DMS 273 treated with DMSO at 0.1 percent for 48 hours (cell line): ENCODE measurements at regions not wholly inside any gene's neighbourhood (a gene's known extent, or its start where the extent isn't known, plus 50 kb on each side); places are given as distances from the start of the nearest gene placed in this dataset.
"Not testable (repeated sequence)": the region's sequence is repeated elsewhere in the genome, so short reads cannot be mapped to it uniquely, and the experiment has no call there.

ENCODE experiments used
- DNase-seq: peaks from one replicate; lab custom pipeline; 2025; lab: John Stamatoyannopoulos, UW

- no peak for DNase-seq
These were observed 318.1 kb upstream of the IGF1R start for GRCh38 chr15:98330258-98330657.

DNA sequence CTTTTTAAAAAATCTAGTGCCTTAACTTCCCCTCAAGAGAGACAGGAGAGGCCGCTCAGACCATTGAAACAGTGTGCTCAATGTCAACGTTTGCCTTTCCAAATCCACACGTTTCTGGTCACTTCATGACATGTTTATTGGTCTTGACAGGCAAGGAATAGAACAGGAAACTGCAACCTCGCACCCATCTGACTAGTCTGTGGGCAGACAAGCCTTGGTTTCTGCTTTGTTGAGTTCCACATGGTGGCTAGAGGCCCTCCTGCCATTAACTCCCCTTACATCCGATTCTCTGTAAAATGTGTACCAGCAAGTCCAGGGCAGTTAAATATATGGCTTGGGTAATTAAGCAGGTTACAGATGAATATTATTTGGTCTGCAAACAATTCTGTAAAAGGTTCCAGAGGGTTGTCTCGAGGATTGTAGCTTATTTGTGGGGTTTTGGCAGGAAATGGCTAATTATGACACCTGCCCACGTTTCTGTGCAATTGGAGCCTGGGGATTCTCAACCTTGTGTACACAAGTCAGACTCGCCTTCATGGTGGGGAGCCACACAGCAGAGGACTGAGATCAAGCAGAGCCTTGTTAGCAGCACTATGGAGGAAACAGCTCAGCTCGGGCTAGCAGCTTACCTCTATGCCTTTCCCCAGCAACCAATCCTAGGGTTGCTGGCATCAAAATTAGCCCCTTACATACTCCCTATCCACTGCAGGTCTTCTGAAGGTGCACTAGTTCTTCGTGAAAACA, 317.5 kb upstream of the IGF1R start:
- DNase-seq = no peak

DNA sequence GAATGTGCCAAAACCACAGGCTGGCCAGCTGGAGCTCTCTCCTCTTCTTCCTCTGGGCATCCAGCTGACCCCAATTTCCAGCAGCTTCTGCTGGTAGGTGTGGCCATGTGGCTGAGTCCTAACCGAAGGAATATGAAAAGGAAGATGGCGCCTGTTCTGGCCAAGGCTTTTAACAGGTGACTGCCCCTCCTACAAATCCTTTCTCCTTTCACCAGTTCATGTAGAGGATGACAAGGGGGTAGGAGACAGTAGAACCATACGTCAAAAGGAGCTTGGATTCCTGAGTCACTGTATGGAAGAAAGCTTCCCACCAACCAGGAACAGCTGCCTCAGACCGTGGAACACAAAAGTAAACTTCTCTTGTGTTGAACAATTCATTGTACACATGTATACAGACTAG, 316.7 kb upstream of the IGF1R start:
- no peak for DNase-seq

DNA sequence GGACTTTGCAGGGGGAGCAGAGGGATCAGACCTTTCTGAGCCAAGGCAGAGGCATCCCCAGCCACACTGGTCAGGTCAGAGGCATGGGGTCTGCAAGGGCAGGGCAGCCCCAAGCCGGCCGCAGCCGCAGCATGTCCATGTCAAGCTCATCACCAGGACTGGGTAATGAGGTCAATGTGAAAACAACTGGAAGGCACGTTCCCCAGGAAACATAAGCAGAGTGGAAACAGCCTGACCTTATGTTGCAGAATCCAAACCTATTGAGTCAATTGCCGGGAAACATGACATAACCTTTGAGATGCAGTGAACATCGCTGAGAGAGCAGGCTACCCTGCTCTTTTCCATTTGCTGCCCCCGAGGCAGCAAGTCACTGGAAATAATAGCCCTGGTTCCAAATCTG, 315.1 kb upstream of the IGF1R start:
- DNase-seq = no peak

GRCh38 chr15:98342911-98343310, 305.4 kb upstream of the IGF1R start:
- DNase-seq = no peak

DNA sequence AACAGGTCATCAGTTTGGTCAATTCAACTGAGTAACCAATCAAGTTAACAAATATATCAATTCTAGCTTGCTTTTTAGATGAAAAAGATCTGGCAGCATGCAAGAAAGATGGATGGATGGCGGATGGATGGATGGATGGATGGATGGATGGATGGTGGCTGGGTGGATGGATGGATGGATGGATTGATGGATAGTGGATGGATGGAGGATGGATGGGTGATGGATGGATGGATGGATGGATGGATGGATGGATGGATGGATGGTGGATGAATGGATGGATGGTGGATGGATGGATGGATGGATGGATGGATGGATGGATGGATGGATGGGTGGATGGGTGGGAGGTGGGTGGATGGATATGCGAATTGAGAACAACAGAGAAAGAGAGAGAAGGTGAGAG, 303.7 kb upstream of the IGF1R start:
- DNase-seq = no peak

DNA sequence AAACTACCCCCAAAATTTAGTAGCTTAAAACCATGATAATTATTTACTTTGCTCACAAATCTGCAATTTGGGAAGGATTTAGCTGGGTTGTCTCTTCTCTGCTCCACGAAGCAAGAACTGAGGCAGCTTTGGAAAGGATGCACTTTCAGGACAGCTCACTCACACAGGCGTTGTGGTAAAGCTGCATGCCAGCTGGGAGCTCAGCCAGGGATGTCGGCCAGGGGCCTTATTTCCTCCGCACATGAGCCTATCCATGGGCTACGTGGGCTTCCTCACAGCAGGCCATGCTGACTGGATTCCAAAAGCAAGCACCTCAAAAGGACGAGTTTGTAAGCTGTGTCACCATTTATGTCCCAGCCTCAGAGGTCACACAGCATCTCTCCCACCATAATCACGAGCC, 301.3 kb upstream of the IGF1R start:
- no peak for DNase-seq

- DNase-seq = no peak
These were observed 300.5 kb upstream of the IGF1R start for GRCh38 chr15:98347866-98348265.

GRCh38 chr15:98350276-98350675, 298.1 kb upstream of the IGF1R start:
- DNase-seq = no peak

- DNase-seq = not testable (repeated sequence)
These were observed 290.1 kb upstream of the IGF1R start for GRCh38 chr15:98358274-98358673.

DNA sequence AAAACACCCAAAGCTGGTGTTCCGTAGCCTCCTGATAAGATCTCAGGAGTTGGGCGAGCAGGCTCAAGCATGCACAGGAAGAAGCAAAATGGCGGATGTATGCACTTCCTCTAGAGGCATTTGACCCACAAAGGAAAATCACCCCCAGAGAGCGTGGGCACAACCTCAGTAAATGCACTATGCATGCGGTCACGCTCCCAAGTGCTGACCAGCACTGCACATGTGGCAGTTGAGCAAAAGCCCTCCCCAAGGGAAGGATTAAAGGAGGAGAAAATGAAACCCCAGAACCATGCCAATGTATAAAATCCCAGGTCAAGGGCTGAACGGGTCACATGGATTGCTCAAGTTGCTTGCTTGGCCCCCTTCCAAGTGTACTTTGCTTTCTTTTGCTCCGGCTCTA, 289.4 kb upstream of the IGF1R start:
- no peak for DNase-seq

- no peak for DNase-seq
These were observed 284.9 kb upstream of the IGF1R start for GRCh38 chr15:98363416-98363815.

DNA sequence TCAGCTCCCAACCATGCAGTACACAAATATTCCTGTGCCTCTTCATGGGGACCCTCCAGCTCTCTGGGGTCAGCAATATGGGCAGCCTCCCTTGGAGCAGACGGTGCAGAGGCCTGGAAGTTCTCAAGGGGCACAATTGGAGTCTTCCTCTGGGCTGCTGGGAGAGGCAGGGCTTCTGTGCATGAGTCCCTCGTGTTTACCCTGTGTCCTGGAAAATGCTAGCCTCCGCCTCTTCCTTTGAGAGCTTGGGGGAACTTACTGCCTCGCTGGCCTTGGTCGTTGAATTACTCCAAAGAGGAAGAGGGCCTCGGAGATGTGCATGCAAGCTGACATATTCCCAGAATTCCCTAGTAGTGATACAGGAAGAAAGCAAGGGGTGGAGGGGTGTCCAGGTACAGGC, 284.4 kb upstream of the IGF1R start:
- no peak for DNase-seq

- no peak for DNase-seq
These were observed 279.1 kb upstream of the IGF1R start for GRCh38 chr15:98369081-98369716.

- no peak for DNase-seq
These were observed 272.6 kb upstream of the IGF1R start for GRCh38 chr15:98375513-98376340.

DNA sequence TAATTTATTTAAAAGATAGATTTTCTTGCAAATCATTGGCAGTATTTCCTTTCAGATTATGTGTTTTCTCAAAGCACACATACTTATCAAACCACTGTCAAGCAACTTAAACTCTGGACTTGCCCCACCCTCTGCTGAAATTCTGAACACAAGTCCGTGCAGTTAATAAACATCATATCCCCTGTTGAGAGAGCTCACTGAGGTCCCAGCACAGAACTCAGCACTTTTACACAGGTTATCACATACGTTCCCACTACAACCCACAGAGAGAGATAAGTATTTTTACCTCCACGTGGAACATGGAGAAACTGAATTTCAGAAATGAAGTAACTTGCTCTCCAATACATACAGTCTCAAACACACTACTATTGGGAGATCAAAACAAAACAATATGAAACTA, 267.6 kb upstream of the IGF1R start:
- no peak for DNase-seq

DNA sequence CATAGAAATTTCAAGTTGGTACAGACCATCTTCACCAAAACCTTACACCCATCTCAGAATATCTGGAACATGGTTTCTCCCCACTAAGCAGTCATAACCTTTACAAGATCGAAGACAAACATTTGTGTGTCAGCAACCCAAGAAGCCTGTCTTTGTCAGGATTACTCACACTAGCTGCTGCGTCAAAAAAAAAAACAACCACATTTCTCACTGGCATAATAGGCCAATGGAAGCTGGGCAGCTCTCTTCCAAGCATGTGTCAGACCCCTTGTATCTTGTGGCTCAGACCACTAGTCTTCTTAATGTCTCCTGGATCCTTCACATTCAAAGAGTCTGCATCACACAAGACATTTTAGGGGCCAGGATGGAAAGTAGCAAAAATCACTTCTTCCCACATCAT, 266.9 kb upstream of the IGF1R start:
- DNase-seq = no peak

DNA sequence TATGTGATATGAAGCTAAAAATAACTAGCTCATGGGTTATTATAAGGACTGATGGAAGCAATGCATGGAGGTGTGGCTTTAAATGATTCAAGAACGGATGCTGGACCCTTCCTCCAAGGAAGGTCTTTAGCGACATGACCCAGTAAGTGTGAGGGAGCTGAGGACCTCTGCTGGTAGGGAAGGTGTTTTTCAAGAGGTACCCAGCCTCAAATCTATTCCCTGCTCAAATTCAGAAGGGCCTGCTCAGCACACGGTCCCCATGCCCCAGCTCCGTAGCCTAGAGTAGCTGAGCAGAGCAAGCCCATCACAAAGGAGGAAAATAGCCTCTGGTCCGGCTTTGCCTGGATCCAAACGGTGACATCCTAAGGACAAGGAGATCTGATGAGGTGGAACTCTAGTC, 266.2 kb upstream of the IGF1R start:
- no peak for DNase-seq

DNA sequence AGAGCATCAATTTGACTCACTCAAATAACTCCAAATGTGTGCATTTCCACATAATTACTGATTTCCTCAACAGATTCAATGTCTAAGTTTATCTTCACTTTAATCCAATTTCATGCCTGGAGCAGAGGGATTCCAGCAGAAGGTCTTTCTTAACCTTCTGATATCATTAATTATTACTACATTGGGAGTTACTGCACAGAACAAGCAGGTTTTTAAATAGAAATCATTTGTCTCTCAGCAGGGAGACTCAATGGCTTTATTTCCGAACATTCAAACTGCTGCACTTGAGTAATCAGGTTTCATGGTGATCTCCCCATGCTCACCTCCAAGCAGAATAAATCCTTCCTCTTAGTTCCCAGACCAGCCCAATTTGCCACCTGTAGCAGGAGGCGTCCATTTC, 264.8 kb upstream of the IGF1R start:
- DNase-seq = no peak

- no peak for DNase-seq
These were observed 263.9 kb upstream of the IGF1R start for GRCh38 chr15:98384328-98385029.

GRCh38 chr15:98385752-98386381, 262.5 kb upstream of the IGF1R start:
- DNase-seq = no peak

DNA sequence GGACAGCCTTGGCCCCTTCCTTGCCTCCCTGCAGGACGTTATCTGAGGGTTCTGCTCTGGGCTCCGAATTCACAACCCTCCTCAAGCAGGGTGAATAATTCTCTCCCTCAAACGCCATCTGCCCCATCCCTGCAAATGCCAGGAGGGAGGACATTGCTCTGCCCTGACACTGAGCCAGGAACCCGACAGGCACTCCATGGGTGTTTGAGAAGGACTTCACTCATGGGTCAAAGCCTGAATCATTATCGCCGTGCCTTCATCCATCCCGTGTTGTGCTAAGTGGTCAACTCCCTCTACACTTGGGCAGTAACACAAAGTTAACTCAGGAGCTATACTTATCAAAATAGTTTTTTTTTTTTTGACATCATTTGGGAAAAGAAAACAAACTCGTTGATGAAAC, 261.8 kb upstream of the IGF1R start:
- DNase-seq = no peak
